Dedifferentiated amniotic fluid mesenchymal stem cell (primary cell): ENCODE measurements at regions not wholly inside any gene's neighbourhood (a gene's known extent, or its start where the extent isn't known, plus 50 kb on each side); places are given as distances from the start of the nearest gene placed in this dataset.

Source experiments
- DNase-seq: peaks from one replicate; pipeline ENCODE4 v3.0.0-alpha.2; 2016; ENCODE audit errors: extremely low spot score

- DNase-seq, result no peak
Observed at GRCh38 chr20:59376109-59376841, 75.9 kb downstream of the EDN3 start.

- DNase-seq, result no peak
Observed at GRCh38 chr20:59376998-59377397, 76.6 kb downstream of the EDN3 start.

GRCh38 chr20:59377842-59378241 is 77.4 kb downstream of the EDN3 start:
- no peak for DNase-seq

- no peak for DNase-seq
Observed at GRCh38 chr20:59378396-59378795, 78.0 kb downstream of the EDN3 start.

GRCh38 chr20:59378966-59379365 is 78.6 kb downstream of the EDN3 start:
- DNase-seq, result no peak

- DNase-seq, result no peak
Observed at GRCh38 chr20:59381689-59382088, 81.3 kb downstream of the EDN3 start.

GRCh38 chr20:59382157-59382725 is 81.8 kb downstream of the EDN3 start:
- DNase-seq, result no peak

- DNase-seq, result no peak
Observed at GRCh38 chr20:59382907-59383306, 82.5 kb downstream of the EDN3 start.

- no peak for DNase-seq
Observed at GRCh38 chr20:59385038-59385437, 84.6 kb downstream of the EDN3 start.

- DNase-seq, result no peak
Observed at GRCh38 chr20:59385480-59385879, 85.1 kb downstream of the EDN3 start.

- DNase-seq, result peak; percentile 46
Observed at GRCh38 chr20:59386809-59387208, 86.4 kb downstream of the EDN3 start.

- DNase-seq, result no peak
Observed at GRCh38 chr20:59387891-59388290, 87.5 kb downstream of the EDN3 start.

- no peak for DNase-seq
Observed at GRCh38 chr20:59388402-59388801, 88.0 kb downstream of the EDN3 start.

GRCh38 chr20:59390437-59390836 is 90.0 kb downstream of the EDN3 start:
- no peak for DNase-seq

- DNase-seq, result no peak
Observed at GRCh38 chr20:59391975-59392374, 91.6 kb downstream of the EDN3 start.

GRCh38 chr20:59392736-59393135 is 92.3 kb downstream of the EDN3 start:
- DNase-seq, result no peak

GRCh38 chr20:59393142-59393541 is 92.7 kb downstream of the EDN3 start:
- DNase-seq, result no peak

- no peak for DNase-seq
Observed at GRCh38 chr20:59395729-59396128, 95.3 kb downstream of the EDN3 start.

- DNase-seq, result no peak
Observed at GRCh38 chr20:59398537-59399205, 98.3 kb downstream of the EDN3 start.

- DNase-seq, result no peak
Observed at GRCh38 chr20:59399426-59400099, 99.2 kb downstream of the EDN3 start.

GRCh38 chr20:59400708-59401107 is 100.3 kb downstream of the EDN3 start:
- no peak for DNase-seq

- DNase-seq, result no peak
Observed at GRCh38 chr20:59402681-59403080, 102.3 kb downstream of the EDN3 start.
